ENCODE measurements at regions not wholly inside any gene's neighbourhood (a gene's known extent, or its start where the extent isn't known, plus 50 kb on each side); places are given as distances from the start of the nearest gene placed in this dataset.

- Histone ChIP-seq H3K27me3 (ENCODE audit: low read depth, low read length) (no peaks in the 10 kb centered on the region), H3K9me3 (ENCODE audit: control insufficient read depth in 1 of 2, low read length in 2 of 2) (no peaks in the 10 kb centered on the region), H3K4me1 (ENCODE audit: control insufficient read depth in 1 of 2, insufficient read depth in 2 of 2, low read length in 2 of 2) (peaks cover 0 to 16% of the 10 kb centered on the region in 2 donors), H3K36me3 (ENCODE audit: control insufficient read depth in 1 of 2, insufficient read depth in 2 of 2, low read length in 2 of 2) (no peaks in the 10 kb centered on the region), H3K4me3 (ENCODE audit: low read depth in 1 of 2, low read length in 2 of 2) (no peak overlapping the region), H3K27ac (ENCODE audit: low read length) (peak overlapping the region; percentile 11)
Observed at GRCh38 chr6:169158691-169159090, 95.0 kb downstream of the THBS2 start.

- H3K36me3 ChIP-seq (ENCODE audit: control insufficient read depth in 1 of 2, insufficient read depth in 2 of 2, low read length in 2 of 2): no peaks in the 10 kb centered on the region
- H3K4me1 ChIP-seq (ENCODE audit: control insufficient read depth in 1 of 2, insufficient read depth in 2 of 2, low read length in 2 of 2): peaks cover 0 to 16% of the 10 kb centered on the region in 2 donors
- no peaks in the 10 kb centered on the region for H3K9me3 ChIP-seq (ENCODE audit: control insufficient read depth in 1 of 2, low read length in 2 of 2)
- no peak overlapping the region for H3K4me3 ChIP-seq (ENCODE audit: low read depth in 1 of 2, low read length in 2 of 2)
- H3K27ac ChIP-seq (ENCODE audit: low read length): peak overlapping the region; percentile 11
- H3K27me3 ChIP-seq (ENCODE audit: low read depth, low read length): no peaks in the 10 kb centered on the region
Observed at GRCh38 chr6:169158174-169158573, 95.5 kb downstream of the THBS2 start.

GRCh38 chr6:169157197-169158148 is 96.2 kb downstream of the THBS2 start:
- no peaks in the 10 kb centered on the region for H3K27me3 ChIP-seq (ENCODE audit: low read depth, low read length)
- H3K9me3 ChIP-seq (ENCODE audit: control insufficient read depth in 1 of 2, low read length in 2 of 2): no peaks in the 10 kb centered on the region
- H3K36me3 ChIP-seq (ENCODE audit: control insufficient read depth in 1 of 2, insufficient read depth in 2 of 2, low read length in 2 of 2): no peaks in the 10 kb centered on the region
- H3K4me1 ChIP-seq (ENCODE audit: control insufficient read depth in 1 of 2, insufficient read depth in 2 of 2, low read length in 2 of 2): peaks cover 0 to 16% of the 10 kb centered on the region in 2 donors
- H3K27ac ChIP-seq (ENCODE audit: low read length): no peak overlapping the region
- H3K4me3 ChIP-seq (ENCODE audit: low read depth in 1 of 2, low read length in 2 of 2): no peak overlapping the region

GRCh38 chr6:169156793-169157147 is 96.9 kb downstream of the THBS2 start:
- Histone ChIP-seq H3K4me1 (ENCODE audit: control insufficient read depth in 1 of 2, insufficient read depth in 2 of 2, low read length in 2 of 2) (peaks cover 0 to 16% of the 10 kb centered on the region in 2 donors), H3K27ac (ENCODE audit: low read length) (no peak overlapping the region), H3K36me3 (ENCODE audit: control insufficient read depth in 1 of 2, insufficient read depth in 2 of 2, low read length in 2 of 2) (no peaks in the 10 kb centered on the region), H3K27me3 (ENCODE audit: low read depth, low read length) (no peaks in the 10 kb centered on the region), H3K4me3 (ENCODE audit: low read depth in 1 of 2, low read length in 2 of 2) (no peak overlapping the region), H3K9me3 (ENCODE audit: control insufficient read depth in 1 of 2, low read length in 2 of 2) (no peaks in the 10 kb centered on the region)

- H3K4me1 ChIP-seq (ENCODE audit: control insufficient read depth in 1 of 2, insufficient read depth in 2 of 2, low read length in 2 of 2): peaks cover 0 to 16% of the 10 kb centered on the region in 2 donors
- no peak overlapping the region for H3K27ac ChIP-seq (ENCODE audit: low read length)
Observed at GRCh38 chr6:169156108-169156792, 97.4 kb downstream of the THBS2 start.

GRCh38 chr6:169155481-169155880 is 98.2 kb downstream of the THBS2 start:
- H3K36me3 ChIP-seq (ENCODE audit: control insufficient read depth in 1 of 2, insufficient read depth in 2 of 2, low read length in 2 of 2): no peaks in the 10 kb centered on the region
- peaks cover 0 to 16% of the 10 kb centered on the region in 2 donors for H3K4me1 ChIP-seq (ENCODE audit: control insufficient read depth in 1 of 2, insufficient read depth in 2 of 2, low read length in 2 of 2)
- H3K27ac ChIP-seq (ENCODE audit: low read length): no peak overlapping the region
- no peaks in the 10 kb centered on the region for H3K9me3 ChIP-seq (ENCODE audit: control insufficient read depth in 1 of 2, low read length in 2 of 2)
- H3K4me3 ChIP-seq (ENCODE audit: low read depth in 1 of 2, low read length in 2 of 2): no peak overlapping the region
- H3K27me3 ChIP-seq (ENCODE audit: low read depth, low read length): no peaks in the 10 kb centered on the region

More at GRCh38 chr6:169156108-169156792, 97.4 kb downstream of the THBS2 start:
- Histone ChIP-seq H3K27me3 (ENCODE audit: low read depth, low read length) (no peaks in the 10 kb centered on the region), H3K9me3 (ENCODE audit: control insufficient read depth in 1 of 2, low read length in 2 of 2) (no peaks in the 10 kb centered on the region), H3K36me3 (ENCODE audit: control insufficient read depth in 1 of 2, insufficient read depth in 2 of 2, low read length in 2 of 2) (no peaks in the 10 kb centered on the region), H3K4me3 (ENCODE audit: low read depth in 1 of 2, low read length in 2 of 2) (no peak overlapping the region)

GRCh38 chr6:169153401-169153800 is 100.2 kb downstream of the THBS2 start:
- no peaks in the 10 kb centered on the region for H3K27me3 ChIP-seq (ENCODE audit: low read depth, low read length)
- H3K36me3 ChIP-seq (ENCODE audit: control insufficient read depth in 1 of 2, insufficient read depth in 2 of 2, low read length in 2 of 2): no peaks in the 10 kb centered on the region
- no peak overlapping the region for H3K27ac ChIP-seq (ENCODE audit: low read length)
- H3K4me3 ChIP-seq (ENCODE audit: low read depth in 1 of 2, low read length in 2 of 2): no peak overlapping the region
- peaks cover 0 to 3% of the 10 kb centered on the region in 2 donors for H3K9me3 ChIP-seq (ENCODE audit: control insufficient read depth in 1 of 2, low read length in 2 of 2)
- H3K4me1 ChIP-seq (ENCODE audit: control insufficient read depth in 1 of 2, insufficient read depth in 2 of 2, low read length in 2 of 2): peaks cover 0 to 12% of the 10 kb centered on the region in 2 donors

GRCh38 chr6:169146521-169146920 is 107.1 kb downstream of the THBS2 start:
- Histone ChIP-seq H3K4me1 (ENCODE audit: control insufficient read depth in 1 of 2, insufficient read depth in 2 of 2, low read length in 2 of 2) (peaks cover 3 to 24% of the 10 kb centered on the region in 2 donors), H3K36me3 (ENCODE audit: control insufficient read depth in 1 of 2, insufficient read depth in 2 of 2, low read length in 2 of 2) (no peaks in the 10 kb centered on the region), H3K4me3 (ENCODE audit: low read depth in 1 of 2, low read length in 2 of 2) (no peak overlapping the region), H3K9me3 (ENCODE audit: control insufficient read depth in 1 of 2, low read length in 2 of 2) (peaks cover 0 to 3% of the 10 kb centered on the region in 2 donors), H3K27me3 (ENCODE audit: low read depth, low read length) (no peaks in the 10 kb centered on the region), H3K27ac (ENCODE audit: low read length) (no peak overlapping the region)

GRCh38 chr6:169145991-169146501 is 107.6 kb downstream of the THBS2 start:
- peaks cover 0 to 3% of the 10 kb centered on the region in 2 donors for H3K9me3 ChIP-seq (ENCODE audit: control insufficient read depth in 1 of 2, low read length in 2 of 2)
- H3K27ac ChIP-seq (ENCODE audit: low read length): peak overlapping the region; percentile 61
- no peak overlapping the region for H3K4me3 ChIP-seq (ENCODE audit: low read depth in 1 of 2, low read length in 2 of 2)
- no peaks in the 10 kb centered on the region for H3K36me3 ChIP-seq (ENCODE audit: control insufficient read depth in 1 of 2, insufficient read depth in 2 of 2, low read length in 2 of 2)
- H3K27me3 ChIP-seq (ENCODE audit: low read depth, low read length): no peaks in the 10 kb centered on the region
- peaks cover 3 to 24% of the 10 kb centered on the region in 2 donors for H3K4me1 ChIP-seq (ENCODE audit: control insufficient read depth in 1 of 2, insufficient read depth in 2 of 2, low read length in 2 of 2)

GRCh38 chr6:169145496-169145895 is 108.2 kb downstream of the THBS2 start:
- Histone ChIP-seq H3K27ac (ENCODE audit: low read length) (no peak overlapping the region), H3K27me3 (ENCODE audit: low read depth, low read length) (no peaks in the 10 kb centered on the region), H3K4me3 (ENCODE audit: low read depth in 1 of 2, low read length in 2 of 2) (no peak overlapping the region), H3K36me3 (ENCODE audit: control insufficient read depth in 1 of 2, insufficient read depth in 2 of 2, low read length in 2 of 2) (no peaks in the 10 kb centered on the region), H3K9me3 (ENCODE audit: control insufficient read depth in 1 of 2, low read length in 2 of 2) (peaks cover 0 to 3% of the 10 kb centered on the region in 2 donors), H3K4me1 (ENCODE audit: control insufficient read depth in 1 of 2, insufficient read depth in 2 of 2, low read length in 2 of 2) (peaks cover 3 to 24% of the 10 kb centered on the region in 2 donors)

GRCh38 chr6:169144356-169144755 is 109.3 kb downstream of the THBS2 start:
- Histone ChIP-seq H3K4me1 (ENCODE audit: control insufficient read depth in 1 of 2, insufficient read depth in 2 of 2, low read length in 2 of 2) (peaks cover 3 to 24% of the 10 kb centered on the region in 2 donors), H3K27ac (ENCODE audit: low read length) (no peak overlapping the region), H3K27me3 (ENCODE audit: low read depth, low read length) (no peaks in the 10 kb centered on the region), H3K4me3 (ENCODE audit: low read depth in 1 of 2, low read length in 2 of 2) (no peak overlapping the region), H3K9me3 (ENCODE audit: control insufficient read depth in 1 of 2, low read length in 2 of 2) (no peaks in the 10 kb centered on the region), H3K36me3 (ENCODE audit: control insufficient read depth in 1 of 2, insufficient read depth in 2 of 2, low read length in 2 of 2) (no peaks in the 10 kb centered on the region)
